ENCODE measurements at regions not wholly inside any gene's neighbourhood (a gene's known extent, or its start where the extent isn't known, plus 50 kb on each side); places are given as distances from the start of the nearest gene placed in this dataset.

GRCh38 chr4:125808022-125808421 is 493.3 kb downstream of the FAT4 start:
- DNase-seq (ENCODE audit: low read depth in 2 of 2): no peak

- DNase-seq (ENCODE audit: low read depth in 2 of 2): no peak
These were observed 493.8 kb downstream of the FAT4 start for GRCh38 chr4:125808570-125808969.

- no peak for DNase-seq (ENCODE audit: low read depth in 2 of 2)
These were observed 497.1 kb downstream of the FAT4 start for GRCh38 chr4:125811892-125812291.

GRCh38 chr4:125826801-125827695 is 512.3 kb downstream of the FAT4 start:
- no peak for DNase-seq (ENCODE audit: low read depth in 2 of 2)

GRCh38 chr4:125827696-125828052 is 512.9 kb downstream of the FAT4 start:
- no peak for DNase-seq (ENCODE audit: low read depth in 2 of 2)

GRCh38 chr4:125828346-125828745 is 513.6 kb downstream of the FAT4 start:
- DNase-seq (ENCODE audit: low read depth in 2 of 2): no peak

GRCh38 chr4:125832161-125832560 is 517.4 kb downstream of the FAT4 start:
- DNase-seq (ENCODE audit: low read depth in 2 of 2): no peak

GRCh38 chr4:125836597-125837195 is 521.9 kb downstream of the FAT4 start:
- no peak for DNase-seq (ENCODE audit: low read depth in 2 of 2)

GRCh38 chr4:125837493-125838201 is 522.9 kb downstream of the FAT4 start:
- no peak for DNase-seq (ENCODE audit: low read depth in 2 of 2)

GRCh38 chr4:125838202-125838601 is 523.4 kb downstream of the FAT4 start:
- DNase-seq (ENCODE audit: low read depth in 2 of 2): no peak

GRCh38 chr4:125838924-125839323 is 524.2 kb downstream of the FAT4 start:
- no peak for DNase-seq (ENCODE audit: low read depth in 2 of 2)

GRCh38 chr4:125843947-125844346 is 529.2 kb downstream of the FAT4 start:
- DNase-seq (ENCODE audit: low read depth in 2 of 2): no peak

GRCh38 chr4:125847518-125847917 is 532.8 kb downstream of the FAT4 start:
- DNase-seq (ENCODE audit: low read depth in 2 of 2): no peak

GRCh38 chr4:125849869-125850268 is 535.1 kb downstream of the FAT4 start:
- no peak for DNase-seq (ENCODE audit: low read depth in 2 of 2)

- DNase-seq (ENCODE audit: low read depth in 2 of 2): no peak
These were observed 577.0 kb downstream of the FAT4 start for GRCh38 chr4:125891597-125892258.

- DNase-seq (ENCODE audit: low read depth in 2 of 2): no peak
These were observed 590.0 kb downstream of the FAT4 start for GRCh38 chr4:125904802-125905201.

GRCh38 chr4:125911058-125911457 is 596.3 kb downstream of the FAT4 start:
- no peak for DNase-seq (ENCODE audit: low read depth in 2 of 2)

GRCh38 chr4:125911481-125911880 is 596.7 kb downstream of the FAT4 start:
- DNase-seq (ENCODE audit: low read depth in 2 of 2): no peak

GRCh38 chr4:125917559-125917958 is 602.8 kb downstream of the FAT4 start:
- DNase-seq (ENCODE audit: low read depth in 2 of 2): no peak

GRCh38 chr4:125928652-125929051 is 613.9 kb downstream of the FAT4 start:
- no peak for DNase-seq (ENCODE audit: low read depth in 2 of 2)

GRCh38 chr4:125938541-125938940 is 623.8 kb downstream of the FAT4 start:
- DNase-seq (ENCODE audit: low read depth in 2 of 2): no peak

GRCh38 chr4:125940426-125940825 is 625.7 kb downstream of the FAT4 start:
- DNase-seq (ENCODE audit: low read depth in 2 of 2): no peak

All from stimulated activated CD8-positive, alpha-beta memory T cell treated with anti-CD3 and anti-CD28 coated beads, Interleukin-15, amount 100 ng/mL, for 48 hours (primary cell).